NCI-H2029 treated with DMSO at 0.1 percent for 48 hours (cell line): ENCODE measurements at regions not wholly inside any gene's neighbourhood (a gene's known extent, or its start where the extent isn't known, plus 50 kb on each side); places are given as distances from the start of the nearest gene placed in this dataset.
"Not testable (repeated sequence)": the region's sequence is repeated elsewhere in the genome, so short reads cannot be mapped to it uniquely, and the experiment has no call there.

Source experiments
- DNase-seq: peaks from one replicate; lab custom pipeline; 2025; lab: John Stamatoyannopoulos, UW

- DNase-seq: no peak
Observed at GRCh38 chr6:170057961-170058877, 232.7 kb downstream of the DLL1 start.

GRCh38 chr6:170057034-170057734 is 233.7 kb downstream of the DLL1 start:
- DNase-seq: no peak

GRCh38 chr6:170056278-170056711 is 234.6 kb downstream of the DLL1 start:
- no peak for DNase-seq

GRCh38 chr6:170055797-170056196 is 235.1 kb downstream of the DLL1 start:
- not testable (repeated sequence) for DNase-seq

- no peak for DNase-seq
Observed at GRCh38 chr6:170053966-170054661, 236.8 kb downstream of the DLL1 start.

- no peak for DNase-seq
Observed at GRCh38 chr6:170052991-170053821, 237.7 kb downstream of the DLL1 start.

- DNase-seq: no peak
Observed at GRCh38 chr6:170051229-170052172, 239.4 kb downstream of the DLL1 start.

- no peak for DNase-seq
Observed at GRCh38 chr6:170050591-170051041, 240.3 kb downstream of the DLL1 start.

GRCh38 chr6:170049641-170050561 is 241.0 kb downstream of the DLL1 start:
- DNase-seq: no peak

GRCh38 chr6:170048615-170049256 is 242.1 kb downstream of the DLL1 start:
- DNase-seq: no peak

GRCh38 chr6:170047823-170048222 is 243.1 kb downstream of the DLL1 start:
- DNase-seq: no peak

- DNase-seq: no peak
Observed at GRCh38 chr6:170046791-170047626, 243.9 kb downstream of the DLL1 start.

GRCh38 chr6:170045981-170046667 is 244.8 kb downstream of the DLL1 start:
- DNase-seq: no peak

GRCh38 chr6:170045563-170045960 is 245.3 kb downstream of the DLL1 start:
- no peak for DNase-seq

GRCh38 chr6:170044836-170045562 is 245.9 kb downstream of the DLL1 start:
- DNase-seq: no peak
